H1 (cell line): ENCODE measurements at regions not wholly inside any gene's neighbourhood (a gene's known extent, or its start where the extent isn't known, plus 50 kb on each side); places are given as distances from the start of the nearest gene placed in this dataset.

ENCODE experiments used
- CHD2 ChIP-seq: IDR thresholded peaks from 2 replicates; pipeline ENCODE4 v1.6.1; 2012; ENCODE audit warnings: low read length, improper control_type of control experiment
- CREB1 ChIP-seq: IDR thresholded peaks from 2 replicates; pipeline ENCODE4 v1.6.1; 2012; ENCODE audit warnings: inconsistent platforms
- KDM5A ChIP-seq: fragments of 200-600 bp; IDR thresholded peaks from 2 replicates; pipeline ENCODE4 v1.7.1; 2012; ENCODE audit warnings: mild to moderate bottlenecking, low read length, inconsistent platforms, mixed read lengths
- POLR2A ChIP-seq, 2 experiments: IDR thresholded peaks; 1 replicate in 1 of 2; 2 replicates in 1 of 2; pipeline ENCODE4 v1.6.1; 2011; ENCODE audit warnings: low read depth in 2 of 2, low read length in 2 of 2, mild to moderate bottlenecking in 2 of 2; ENCODE audit errors: control extremely low read depth in 1 of 2
- RBBP5 ChIP-seq: IDR thresholded peaks from 2 replicates; pipeline ENCODE4 v1.7.1; 2012; ENCODE audit warnings: low read depth, mild to moderate bottlenecking, inconsistent platforms, low read length, moderate library complexity, borderline replicate concordance
- SUZ12 ChIP-seq: fragments of 200-600 bp; sonication (generic); IDR thresholded peaks from 2 replicates; pipeline ENCODE4 v1.6.1; 2012; ENCODE audit warnings: mild to moderate bottlenecking, inconsistent platforms, low read length, moderate library complexity, mixed read lengths
- TEAD4 ChIP-seq: IDR thresholded peaks from 2 replicates; pipeline ENCODE4 v1.6.1; 2012; ENCODE audit warnings: low read depth, low read length, inconsistent platforms, mixed read lengths
- TF ChIP-seq, protein P1 (sequence below): IDR thresholded peaks from 2 replicates; pipeline ENCODE4 v1.6.1; 2011; ENCODE audit warnings: low read depth, mild to moderate bottlenecking, low read length; ENCODE audit not compliant: insufficient read depth

- TF ChIP-seq, protein P1, sequence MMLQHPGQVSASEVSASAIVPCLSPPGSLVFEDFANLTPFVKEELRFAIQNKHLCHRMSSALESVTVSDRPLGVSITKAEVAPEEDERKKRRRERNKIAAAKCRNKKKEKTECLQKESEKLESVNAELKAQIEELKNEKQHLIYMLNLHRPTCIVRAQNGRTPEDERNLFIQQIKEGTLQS: no peak
- TF ChIP-seq SUZ12 (no peak), KDM5A (no peak), TEAD4 (no peak), RBBP5 (no peak), POLR2A (IDR thresholded peaks at IDR 0.05; ENCODE audit: control extremely low read depth in 1 of 2, low read depth in 2 of 2, low read length in 2 of 2) (no peak), CHD2 (no peak), CREB1 (no peak)
- TF ChIP-seq, all 59 proteins: peak for 0
Observed at GRCh38 chr3:34312684-34313083, 514.3 kb downstream of the PDCD6IP start (continued).
